Heart right ventricle (tissue), 16 donors: ENCODE measurements at regions not wholly inside any gene's neighbourhood (a gene's known extent, or its start where the extent isn't known, plus 50 kb on each side); places are given as distances from the start of the nearest gene placed in this dataset.

Experiments
- ATAC-seq, 8 donors: fragments of 200-7000 bp; cut with Tn5 transposase; one replicate each; pipeline ENCODE4 v1.9.1; 2020; ENCODE audit warnings: mild to moderate bottlenecking in 8 of 8, moderate library complexity in 8 of 8, moderate number of reproducible peaks in 1 of 8
- DNase-seq, 2 donors: peaks; one replicate each; pipeline ENCODE4 v3.0.0-alpha.2; 2020
- H3K27ac ChIP-seq, 10 donors: fragments of 200-600 bp; sonication (generic) in 2 of 10; one replicate each; pipeline versions ENCODE4 v1.5.0 to v1.8.0; 2020 to 2022; ENCODE audit warnings: mild to moderate bottlenecking in 3 of 10
- H3K27me3 ChIP-seq, 7 donors: fragments of 200-600 bp; one replicate each; pipeline ENCODE4 v1.8.0; 2021 to 2022; ENCODE audit warnings: mild to moderate bottlenecking in 2 of 7
- H3K36me3 ChIP-seq, 9 donors: fragments of 200-600 bp; sonication (generic) in 1 of 9; one replicate each; pipeline versions ENCODE4 v1.5.0 to v1.8.0; 2020 to 2022; ENCODE audit warnings: mild to moderate bottlenecking in 2 of 9
- H3K4me1 ChIP-seq, 9 donors: fragments of 200-600 bp; sonication (generic) in 1 of 9; one replicate each; pipeline versions ENCODE4 v1.5.0 to v1.8.0; 2020 to 2022; ENCODE audit warnings: mild to moderate bottlenecking in 4 of 9
- H3K4me3 ChIP-seq, 10 donors: fragments of 200-600 bp; sonication (generic) in 2 of 10; one replicate each; pipeline versions ENCODE4 v1.5.0 to v1.8.0; 2020 to 2022; ENCODE audit warnings: mild to moderate bottlenecking in 7 of 10, moderate library complexity in 2 of 10
- H3K9me3 ChIP-seq, 11 donors: fragments of 200-600 bp in 10 of 11; sonication (generic) in 2 of 11; one replicate each; pipeline versions ENCODE4 v1.5.0 to v1.8.0; 2013 to 2022; ENCODE audit warnings: mild to moderate bottlenecking in 2 of 11, control low read depth in 1 of 11, moderate library complexity in 1 of 11
- CTCF ChIP-seq, 9 donors: fragments of 200-600 bp; sonication (generic) in 2 of 9; IDR thresholded peaks; one replicate each; pipeline versions ENCODE4 v1.5.0 to v1.8.0; 2021 to 2022; ENCODE audit warnings: antibody characterized with exemption in 9 of 9, mild to moderate bottlenecking in 5 of 9, moderate library complexity in 1 of 9
- WGBS, 2 donors: extraction: QIAGEN DNeasy Blood & Tissue Kit; methylation state at CpG; one replicate each; pipeline ENCODE4 v1.1.7; 2013; ENCODE audit warnings: inconsistent platforms in 1 of 2; 5-methylcytosine and 5-hydroxymethylcytosine counted together
- intact Hi-C, 10 donors: fragments of 100-400 bp; cut with DNase I; formaldehyde crosslinking; loops; one replicate each; pipeline versions ENCODE4 v1.11.1 to v1.14.2; 2022
- donor health status: Arrhythmogenic right ventricular cardiomyopathy.
- donor health status: ischemic (EF 13 %, LVEDD 7.1; RV severe dilation, severe dysfunction).
- donor health status: healthy with polysubstance abuse.
- donor health status: DM: no; HTN: yes; CAD: no.
- donor health status: DM: no; HTN: no; CAD: no.
- donor health status: ischemic (EF 25% LVEDD 6.9; RV normal size, moderate dysfunction).
- donor health status: ischemic (EF 25% LVEDD 5.7; RV mildly dilated, moderate dysfunction).
- donor health status: healthy.
- donor health status: DM: yes; HTN: yes; CAD: no.
- donor health status: Ischemic cardiomyopathy.
- donor health status: ischemic (EF 35%, LVEDD 5.7; RV mildly dilated, moderate dysfunction).
- donor health status: nonischemic (EF 11% LVEDD 7.7; RV severe dilation, severe dysfunction).
- donor health status: DM: yes; HTN: yes; CAD: no.
- donor health status: PGD.
- donor health status: ischemic (EF 29% LVEDD 5.4; RV normal size, mild dysfunction).
- donor health status: nonischemic (EF 23%, LVEDD 6.1; RV moderate dilation, normal function).

DNA sequence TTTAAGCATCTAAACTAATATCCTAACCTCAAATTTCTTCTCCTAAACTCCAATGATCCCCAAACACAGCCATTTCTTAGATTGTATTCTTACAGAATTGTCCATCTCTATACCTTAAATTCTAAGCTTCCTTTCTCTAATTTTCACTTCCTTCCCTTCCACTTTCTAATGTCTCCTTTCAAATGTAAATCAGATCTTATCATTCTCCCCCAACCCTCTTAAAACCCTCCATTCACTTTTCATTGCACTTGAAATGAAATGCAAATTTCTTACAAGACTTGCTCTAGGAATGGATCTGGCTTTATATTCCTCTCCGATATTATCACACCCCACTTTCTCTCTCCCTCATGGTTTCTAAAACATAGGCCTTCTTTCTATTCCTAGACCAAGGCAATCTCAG, 534.6 kb downstream of the LMO4 start:
- TF ChIP-seq CTCF (IDR thresholded peaks at IDR 0.05): no peak
- no peaks in the 10 kb centered on the region for H3K27me3 ChIP-seq
- 63 to 86% methylated on average over 1 of the region's 1 CpG for WGBS, 2 donors
- no peak for DNase-seq
- H3K4me1 ChIP-seq: no peaks in the 10 kb centered on the region
- H3K36me3 ChIP-seq: no peaks in the 10 kb centered on the region
- H3K9me3 ChIP-seq: peaks cover 0 to 15% (median 0%) of the 10 kb centered on the region in 11 donors
- no peak for ATAC-seq
- H3K27ac ChIP-seq: no peak overlapping the region
- no peak overlapping the region for H3K4me3 ChIP-seq
- intact Hi-C loops: no loop called here

DNA sequence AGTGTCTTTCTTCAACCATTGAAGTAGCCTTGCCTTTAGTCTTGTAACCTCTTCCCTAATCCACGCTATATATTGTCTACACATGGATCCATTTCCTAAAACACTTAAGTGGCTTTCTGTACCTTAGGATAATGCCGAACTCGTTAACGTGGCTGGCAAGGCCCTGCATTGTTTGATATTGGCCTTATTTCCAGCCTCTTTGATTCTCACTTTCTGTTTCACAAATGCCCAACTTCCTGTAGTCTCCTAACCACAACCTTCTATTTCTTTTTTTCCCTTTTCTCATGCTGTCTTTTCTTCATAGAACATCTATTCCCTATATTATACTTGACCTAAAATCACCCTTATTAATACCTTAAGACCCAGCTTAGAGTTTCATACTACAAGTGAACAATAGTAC, 536.0 kb downstream of the LMO4 start:
- ATAC-seq (no peak), DNase-seq (no peak)
- H3K4me1 ChIP-seq: peaks cover 0 to 9% (median 0%) of the 10 kb centered on the region in 9 donors
- intact Hi-C loops: no loop called here
- peaks cover 0 to 15% (median 0%) of the 10 kb centered on the region in 11 donors for H3K9me3 ChIP-seq
- no peak overlapping the region for H3K4me3 ChIP-seq
- H3K27me3 ChIP-seq: no peaks in the 10 kb centered on the region
- H3K36me3 ChIP-seq: no peaks in the 10 kb centered on the region
- no peak for TF ChIP-seq CTCF (IDR thresholded peaks at IDR 0.05)
- WGBS, 2 donors: 82 to 83% methylated on average over 4 of the region's 4 CpGs
- H3K27ac ChIP-seq: no peak overlapping the region

- ATAC-seq (no peak), DNase-seq (no peak)
- Histone ChIP-seq H3K27ac (no peak overlapping the region), H3K4me1 (peaks cover 0 to 17% (median 0%) of the 10 kb centered on the region in 9 donors), H3K27me3 (no peaks in the 10 kb centered on the region), H3K9me3 (peaks cover 0 to 15% (median 0%) of the 10 kb centered on the region in 11 donors), H3K36me3 (no peaks in the 10 kb centered on the region), H3K4me3 (no peak overlapping the region)
- TF ChIP-seq CTCF (IDR thresholded peaks at IDR 0.05): no peak
- 87 to 91% methylated on average over 3 of the region's 3 CpGs for WGBS, 2 donors
- intact Hi-C loops: no loop called here
Measured at GRCh38 chr1:87866416-87866815, 537.7 kb downstream of the LMO4 start.

DNA sequence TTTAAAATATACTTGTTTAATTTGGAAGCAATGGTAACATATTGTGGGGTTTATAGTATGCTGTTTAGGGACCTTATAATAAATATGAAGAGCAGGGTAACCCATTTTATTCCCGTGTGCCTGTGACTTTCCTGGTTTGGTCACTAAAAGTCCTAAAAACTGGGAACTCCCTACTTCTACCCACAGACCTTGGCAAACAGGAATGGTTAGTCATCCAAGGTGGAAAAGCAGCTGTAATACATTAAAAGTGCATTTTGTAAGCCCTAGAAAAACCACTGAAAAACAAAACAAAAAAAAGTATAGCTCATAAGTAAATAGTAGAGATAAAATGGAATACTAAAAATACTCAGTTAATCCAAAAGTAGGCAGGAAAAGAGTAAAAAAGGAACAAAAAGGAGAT, 538.9 kb downstream of the LMO4 start:
- 76 to 83% methylated on average over 1 of the region's 1 CpG for WGBS, 2 donors
- Histone ChIP-seq H3K4me3 (no peak overlapping the region), H3K4me1 (peaks cover 0 to 24% (median 0%) of the 10 kb centered on the region in 9 donors), H3K27ac (no peak overlapping the region), H3K36me3 (no peaks in the 10 kb centered on the region), H3K9me3 (peaks cover 0 to 15% (median 0%) of the 10 kb centered on the region in 11 donors), H3K27me3 (no peaks in the 10 kb centered on the region)
- ATAC-seq (no peak), DNase-seq (no peak)
- intact Hi-C loops: no loop called here
- TF ChIP-seq CTCF (IDR thresholded peaks at IDR 0.05): no peak
